ENCODE measurements at regions not wholly inside any gene's neighbourhood (a gene's known extent, or its start where the extent isn't known, plus 50 kb on each side); places are given as distances from the start of the nearest gene placed in this dataset.
A peak's percentile ranks its signal among the peaks of the same experiment; 100 is the strongest.

DNA sequence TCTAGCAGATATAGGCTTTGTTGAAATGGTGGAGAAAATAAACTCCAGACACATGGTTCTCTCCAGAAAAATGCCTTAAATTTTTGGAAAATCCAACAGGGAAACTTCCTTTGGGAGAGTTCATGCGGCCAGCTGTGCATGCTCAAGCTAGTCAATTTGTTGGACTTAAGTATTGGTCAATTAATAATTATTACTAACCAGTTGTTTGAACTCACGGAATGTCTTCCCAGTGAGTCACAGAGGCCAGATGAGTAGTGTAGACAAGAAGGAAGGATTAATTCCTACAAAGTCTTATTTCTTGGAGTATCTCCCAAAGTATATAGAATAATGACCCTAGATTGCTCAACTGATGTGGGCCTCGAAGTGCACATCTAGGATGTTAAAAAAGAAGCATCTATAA, 103.6 kb downstream of the MACIR start:
- in situ Hi-C loops (cut with MboI; ENCODE audit: low pct_unique_long_range_greater_than_20kb, low sequenced_read_pairs): no loop called here
- DNase-seq: no peak

GRCh38 chr5:103360475-103360874, 101.9 kb downstream of the MACIR start:
- in situ Hi-C loops (cut with MboI; ENCODE audit: low pct_unique_long_range_greater_than_20kb, low sequenced_read_pairs): no loop called here
- no peak for DNase-seq

DNA sequence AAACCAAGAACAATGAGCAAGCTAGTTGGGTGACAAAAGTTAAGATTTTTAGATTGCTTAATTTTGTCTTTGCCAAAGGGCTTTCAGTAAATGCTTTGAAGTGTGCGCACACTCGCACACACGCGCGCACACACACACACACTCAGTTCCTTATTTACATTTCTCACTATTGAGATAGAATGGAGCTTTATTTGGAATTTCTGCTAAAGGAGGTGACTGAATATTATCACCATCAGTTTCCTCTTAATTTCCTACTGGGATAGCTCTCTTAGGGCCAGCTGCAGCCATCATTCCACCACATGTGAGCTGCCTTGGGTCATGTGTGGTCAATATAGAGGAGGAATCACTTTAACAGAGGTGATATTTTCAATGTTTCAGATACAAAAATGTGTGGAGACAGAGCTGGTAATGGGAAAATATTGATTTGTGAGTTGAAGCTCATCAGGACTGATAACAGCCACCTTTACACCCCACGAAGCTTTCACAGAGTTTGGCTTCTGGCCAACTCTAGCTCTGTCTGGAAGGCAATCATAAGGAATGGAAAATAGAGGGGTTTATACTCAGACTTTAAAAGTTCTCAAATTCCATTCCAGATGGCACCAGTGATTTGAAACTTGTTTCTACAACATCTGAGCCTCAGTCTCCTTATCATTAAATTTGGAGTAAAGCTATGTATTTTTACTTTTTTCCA, 99.9 kb downstream of the MACIR start:
- DNase-seq: no peak
- in situ Hi-C loops (cut with MboI; ENCODE audit: low pct_unique_long_range_greater_than_20kb, low sequenced_read_pairs): no loop called here

DNA sequence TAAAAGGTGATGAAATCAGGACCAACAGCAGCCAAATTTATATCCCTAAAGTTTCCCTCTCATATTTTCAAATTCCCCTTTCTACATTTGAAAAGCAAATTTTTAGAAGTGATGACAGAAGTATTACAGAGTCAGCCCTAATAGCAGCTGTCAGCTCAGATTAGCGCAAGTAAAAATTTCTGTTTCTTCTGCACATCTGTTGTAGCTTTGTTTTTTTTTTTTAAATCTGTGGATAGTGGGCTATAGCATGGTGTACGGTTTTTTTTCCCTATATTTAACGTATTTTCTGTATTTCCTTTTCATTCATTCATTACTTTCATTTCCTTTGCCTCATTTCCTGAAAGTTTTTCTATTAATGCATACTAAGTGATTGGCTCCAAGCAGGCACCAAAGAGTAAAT, 99.1 kb downstream of the MACIR start:
- in situ Hi-C loops (cut with MboI; ENCODE audit: low pct_unique_long_range_greater_than_20kb, low sequenced_read_pairs): no loop called here
- no peak for DNase-seq

- DNase-seq: no peak
- in situ Hi-C loops (cut with MboI; ENCODE audit: low pct_unique_long_range_greater_than_20kb, low sequenced_read_pairs): no loop called here
Measured at GRCh38 chr5:103356350-103357091, 98.0 kb downstream of the MACIR start.

DNA sequence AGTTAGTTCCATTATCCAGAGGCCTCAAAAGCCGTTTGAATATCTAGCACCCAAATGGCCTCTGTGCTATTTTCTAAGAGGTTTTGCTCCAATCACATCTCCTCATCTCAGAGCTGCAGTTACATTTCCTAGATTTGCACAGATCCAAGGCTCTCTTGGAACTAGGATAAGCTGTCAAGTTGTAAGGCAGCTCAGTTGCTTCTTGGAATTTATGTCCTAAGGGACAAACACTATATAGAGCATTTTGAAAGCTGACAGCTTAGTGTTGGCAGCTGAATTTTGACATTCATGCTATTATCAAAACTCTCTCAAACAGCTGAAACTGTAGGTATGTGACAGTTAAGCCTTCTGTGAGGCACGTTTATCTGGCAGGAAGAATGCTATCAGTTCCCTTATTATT, 97.0 kb downstream of the MACIR start:
- in situ Hi-C loops (cut with MboI; ENCODE audit: low pct_unique_long_range_greater_than_20kb, low sequenced_read_pairs): no loop called here
- no peak for DNase-seq

- no peak for DNase-seq
- in situ Hi-C loops (cut with MboI; ENCODE audit: low pct_unique_long_range_greater_than_20kb, low sequenced_read_pairs): no loop called here
Measured at GRCh38 chr5:103354446-103354845, 95.9 kb downstream of the MACIR start.

DNA sequence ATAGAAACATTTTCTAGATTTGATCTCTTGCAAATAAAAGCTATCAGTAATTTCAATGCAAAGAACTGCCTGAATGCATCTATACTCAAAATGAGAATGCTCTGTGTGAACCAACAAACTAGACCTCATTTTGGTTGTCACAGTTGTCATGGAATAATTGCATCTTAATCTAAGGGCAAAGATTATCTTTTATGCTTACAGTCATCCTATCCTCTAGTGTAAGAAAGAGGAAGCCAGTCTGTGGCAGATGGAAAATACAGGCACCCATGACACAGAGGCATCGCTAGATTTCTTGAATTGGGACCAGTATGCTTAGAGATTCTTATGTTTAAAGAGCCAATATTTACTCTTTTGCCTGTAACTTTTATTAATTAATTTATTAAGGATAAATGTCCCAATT, 95.0 kb downstream of the MACIR start:
- DNase-seq: no peak
- in situ Hi-C loops (cut with MboI; ENCODE audit: low pct_unique_long_range_greater_than_20kb, low sequenced_read_pairs): no loop called here

DNA sequence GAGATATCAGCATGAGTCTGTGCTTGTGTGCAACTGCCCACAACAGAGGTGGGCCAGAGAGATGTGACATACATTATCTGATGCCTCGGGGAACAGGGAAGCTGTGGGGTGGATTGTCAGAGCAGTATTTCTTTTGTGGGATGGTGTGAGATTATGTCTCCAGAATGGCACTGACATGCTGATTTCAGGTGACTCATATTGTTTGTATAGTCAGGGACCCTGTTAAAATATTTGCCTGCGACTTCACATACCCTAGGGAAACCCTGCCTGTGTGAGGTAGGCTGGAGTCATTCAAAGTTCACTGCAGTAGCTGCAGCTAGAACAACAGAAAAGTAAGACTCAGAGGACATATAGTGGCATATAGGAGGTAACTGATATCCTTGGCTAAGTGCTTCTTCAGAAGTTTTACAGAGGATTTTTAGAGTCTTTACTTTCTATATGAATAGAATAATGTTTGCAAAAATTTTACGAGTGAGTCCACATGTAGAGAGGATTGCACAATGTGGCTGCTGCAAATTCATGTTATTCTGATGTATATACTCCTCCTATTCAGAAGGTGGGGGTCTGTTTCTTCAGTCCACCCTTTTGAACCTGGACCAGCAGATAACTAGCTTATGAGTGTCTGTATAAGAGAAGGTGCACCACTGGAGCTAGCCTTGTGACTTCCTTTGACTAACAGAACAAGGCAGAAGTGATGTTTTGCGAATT, 89.3 kb downstream of the MACIR start:
- no peak for DNase-seq
- in situ Hi-C loops (cut with MboI; ENCODE audit: low pct_unique_long_range_greater_than_20kb, low sequenced_read_pairs): no loop called here

DNA sequence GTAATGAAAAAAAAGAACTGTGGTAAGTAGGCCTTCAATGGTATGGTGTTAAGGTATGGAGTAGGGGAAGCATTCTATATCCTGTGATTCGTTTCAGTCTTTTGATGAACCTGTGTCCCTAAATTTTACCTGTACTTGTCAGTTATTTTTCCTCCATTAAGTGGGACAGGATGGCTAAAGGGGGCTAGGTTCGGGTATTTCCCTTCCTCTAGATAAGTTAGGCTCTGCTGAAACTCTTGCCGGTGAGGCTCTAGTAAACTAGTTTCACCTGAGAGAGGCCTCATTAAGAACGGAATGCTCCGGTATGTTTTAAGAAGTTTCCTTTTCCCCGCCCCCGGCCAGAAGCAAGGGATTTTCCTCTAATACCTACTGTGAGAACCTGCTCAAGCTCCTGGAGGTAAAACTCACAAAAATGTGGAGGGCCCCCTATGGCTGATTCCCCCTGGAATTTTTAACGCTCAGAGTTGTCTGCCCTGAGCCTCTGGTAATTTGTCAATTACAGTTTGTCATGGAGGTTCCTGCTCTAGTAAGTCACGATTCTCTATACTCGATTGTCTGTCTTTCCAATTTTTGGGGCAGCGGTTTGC, 87.7 kb downstream of the MACIR start:
- DNase-seq: no peak
- in situ Hi-C loops (cut with MboI; ENCODE audit: low pct_unique_long_range_greater_than_20kb, low sequenced_read_pairs): no loop called here

- in situ Hi-C loops (cut with MboI; ENCODE audit: low pct_unique_long_range_greater_than_20kb, low sequenced_read_pairs): no loop called here
- DNase-seq: no peak
Measured at GRCh38 chr5:103345461-103345860, 86.9 kb downstream of the MACIR start.

DNA sequence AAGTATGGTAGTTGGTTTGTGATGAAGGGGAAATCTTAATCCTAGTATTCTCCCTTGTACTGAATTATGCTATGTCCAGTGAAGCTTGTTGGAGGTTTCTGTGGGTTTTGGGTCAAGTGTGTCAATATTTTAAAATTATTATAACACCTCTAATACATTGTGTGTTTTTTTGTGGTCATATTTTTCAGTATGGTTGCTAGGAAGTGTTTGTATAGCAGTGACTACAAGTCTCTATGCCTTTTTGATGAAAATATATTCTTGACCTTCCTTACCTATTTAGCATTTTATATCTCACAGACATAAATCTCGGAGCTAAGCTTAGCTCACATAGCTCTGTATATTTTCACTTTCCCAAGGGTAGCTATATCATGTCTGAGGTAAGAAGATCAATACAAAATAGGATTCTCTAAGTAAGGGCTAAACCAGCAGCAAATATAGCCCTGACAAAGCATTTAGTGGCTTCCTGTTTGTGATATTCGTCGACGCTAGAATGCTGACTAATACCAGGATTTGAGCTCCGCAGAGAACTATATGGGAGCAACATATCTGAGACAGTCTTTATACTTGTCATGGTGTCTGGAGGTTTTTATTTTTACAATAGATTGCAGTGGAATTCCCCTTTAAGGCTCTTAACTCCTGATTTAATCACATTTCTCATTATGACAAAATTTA, 82.3 kb downstream of the MACIR start:
- in situ Hi-C loops (cut with MboI; ENCODE audit: low pct_unique_long_range_greater_than_20kb, low sequenced_read_pairs): no loop called here
- peak; percentile 10 for DNase-seq

GRCh38 chr5:103340132-103340531, 81.6 kb downstream of the MACIR start:
- in situ Hi-C loops (cut with MboI; ENCODE audit: low pct_unique_long_range_greater_than_20kb, low sequenced_read_pairs): no loop called here
- no peak for DNase-seq

- no peak for DNase-seq
- in situ Hi-C loops (cut with MboI; ENCODE audit: low pct_unique_long_range_greater_than_20kb, low sequenced_read_pairs): no loop called here
Measured at GRCh38 chr5:103336941-103337340, 78.4 kb downstream of the MACIR start.

DNA sequence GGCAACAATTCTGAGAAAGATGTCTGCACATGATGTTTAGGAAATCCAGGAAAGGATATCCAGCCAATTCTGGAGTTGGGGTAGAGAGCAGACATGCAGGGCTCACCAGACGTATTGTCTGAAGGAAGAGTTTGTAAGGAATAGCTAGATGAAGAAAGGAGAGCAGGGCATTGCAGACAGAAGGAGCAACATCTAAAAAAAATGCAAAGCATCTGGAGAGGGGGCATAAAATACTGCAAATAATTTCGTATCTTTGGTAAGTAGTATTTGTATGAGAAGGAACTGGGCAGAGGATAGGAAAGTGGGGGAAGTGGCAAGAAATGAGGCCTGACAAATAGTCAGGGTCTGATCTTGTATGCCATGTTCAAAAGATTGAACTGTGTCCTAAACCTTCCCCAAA, 74.8 kb downstream of the MACIR start:
- no peak for DNase-seq

DNA sequence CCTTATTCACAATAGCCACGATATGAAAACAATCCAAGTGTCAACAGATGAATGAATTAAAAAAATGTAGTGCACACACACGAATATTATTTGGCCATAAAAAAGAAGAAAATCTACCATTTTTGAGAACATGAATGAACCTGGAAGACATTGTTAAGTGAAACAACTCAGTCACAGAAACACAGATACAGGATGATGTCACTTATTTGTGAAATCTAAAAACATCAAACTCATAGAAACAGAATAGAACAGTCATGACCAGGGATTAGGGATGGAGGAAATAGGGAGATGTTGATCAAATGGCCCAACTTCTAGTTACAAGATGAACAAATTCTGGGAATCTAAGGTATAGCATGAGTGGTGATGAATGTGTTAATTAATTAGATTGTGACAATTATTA, 72.3 kb downstream of the MACIR start:
- in situ Hi-C loops (cut with MboI; ENCODE audit: low pct_unique_long_range_greater_than_20kb, low sequenced_read_pairs): no loop called here
- no peak for DNase-seq

More for the DNA sequence above, 74.8 kb downstream of the MACIR start:
- in situ Hi-C loops (cut with MboI; ENCODE audit: low pct_unique_long_range_greater_than_20kb, low sequenced_read_pairs): no loop called here

Measured in KBM-7 (cell line).